Caco-2 (cell line): ENCODE measurements at regions not wholly inside any gene's neighbourhood (a gene's known extent, or its start where the extent isn't known, plus 50 kb on each side); places are given as distances from the start of the nearest gene placed in this dataset.

Source experiments
- BruUV-seq: library from RNA; stranded (reverse); fragments of 400-500 nt; replicated peaks from 2 replicates; lab custom pipeline; 2021; lab: Mats Ljungman, UMichigan
- CTCF ChIA-PET: fragments of 300-600 bp; sonication (Branson Sonifier 250); formaldehyde crosslinking; loops from one replicate; lab custom pipeline; 2022; ENCODE audit warnings: antibody characterized with exemption; lab: Charles Lee
- POLR2A ChIA-PET: fragments of 300-600 bp; sonication (Branson Sonifier 250); formaldehyde crosslinking; loops from one replicate; lab custom pipeline; 2022; ENCODE audit warnings: antibody characterized with exemption; lab: Charles Lee
- DNase-seq, 2 experiments: peaks; one replicate each; pipeline versions ENCODE4 v3.0.0 to v3.0.0-alpha.2; 2020 to 2022
- H3K27me3 ChIP-seq: replicated peaks from 2 replicates; pipeline ENCODE4 v1.6.0; 2011; ENCODE audit warnings: low read length; ENCODE audit not compliant: control insufficient read depth, insufficient read depth
- H3K36me3 ChIP-seq: 2 replicates; pipeline ENCODE4 v1.5.1; 2011; ENCODE audit warnings: low read length; ENCODE audit not compliant: control insufficient read depth, insufficient read depth
- H3K4me1 ChIP-seq: fragments of 250-450 bp; sonication (Bioruptor Pico); 2 replicates; pipeline ENCODE4 v1.5.1; 2020; ENCODE audit warnings: mild to moderate bottlenecking
- H3K4me3 ChIP-seq: 2 replicates; pipeline ENCODE4 v1.5.1; 2011; ENCODE audit warnings: low read depth, mild to moderate bottlenecking, control low read depth, low read length
- H3K9me3 ChIP-seq: fragments of 250-450 bp; sonication (Bioruptor Pico); 2 replicates; pipeline ENCODE4 v1.5.1; 2020; ENCODE audit warnings: mild to moderate bottlenecking, moderate library complexity
- H3K27ac Mint-ChIP-seq: one replicate; pipeline ENCODE4 v1.8.0; 2022; ENCODE audit warnings: mixed read lengths; ENCODE audit not compliant: unreplicated experiment
- H3K27me3 Mint-ChIP-seq: one replicate; pipeline ENCODE4 v1.8.0; 2022; ENCODE audit warnings: mixed read lengths; ENCODE audit not compliant: insufficient read depth, unreplicated experiment
- H3K36me3 Mint-ChIP-seq: one replicate; pipeline ENCODE4 v1.8.0; 2022; ENCODE audit warnings: mild to moderate bottlenecking, mixed read lengths; ENCODE audit not compliant: insufficient read depth, unreplicated experiment
- H3K4me1 Mint-ChIP-seq: one replicate; pipeline ENCODE4 v1.8.0; 2022; ENCODE audit warnings: low read depth, mixed read lengths; ENCODE audit not compliant: unreplicated experiment
- H3K4me3 Mint-ChIP-seq: one replicate; pipeline ENCODE4 v1.8.0; 2022; ENCODE audit warnings: mild to moderate bottlenecking, moderate library complexity, mixed read lengths; ENCODE audit not compliant: unreplicated experiment
- H3K9me3 Mint-ChIP-seq: one replicate; pipeline ENCODE4 v1.8.0; 2022; ENCODE audit warnings: mixed read lengths; ENCODE audit not compliant: unreplicated experiment
- intact Hi-C: fragments of 100-400 bp; cut with micrococcal nuclease; formaldehyde crosslinking; loops from one replicate; pipeline ENCODE4 v1.10.0; 2022; ENCODE audit not compliant: unreplicated experiment
- TF ChIP-seq, protein P1 (sequence below), 2 experiments: fragments of 200-600 bp in 1 of 2; IDR thresholded peaks; 1 replicate in 1 of 2; 2 replicates in 1 of 2; pipeline versions ENCODE4 v1.5.1 to v1.8.0; 2011 to 2022; ENCODE audit warnings: antibody characterized with exemption in 1 of 2, control low read depth in 1 of 2, inconsistent platforms in 1 of 2, low read depth in 1 of 2, low read length in 1 of 2, mild to moderate bottlenecking in 1 of 2, moderate library complexity in 1 of 2; ENCODE audit not compliant: insufficient read depth in 1 of 2, severe bottlenecking in 1 of 2, unreplicated experiment in 1 of 2

DNA sequence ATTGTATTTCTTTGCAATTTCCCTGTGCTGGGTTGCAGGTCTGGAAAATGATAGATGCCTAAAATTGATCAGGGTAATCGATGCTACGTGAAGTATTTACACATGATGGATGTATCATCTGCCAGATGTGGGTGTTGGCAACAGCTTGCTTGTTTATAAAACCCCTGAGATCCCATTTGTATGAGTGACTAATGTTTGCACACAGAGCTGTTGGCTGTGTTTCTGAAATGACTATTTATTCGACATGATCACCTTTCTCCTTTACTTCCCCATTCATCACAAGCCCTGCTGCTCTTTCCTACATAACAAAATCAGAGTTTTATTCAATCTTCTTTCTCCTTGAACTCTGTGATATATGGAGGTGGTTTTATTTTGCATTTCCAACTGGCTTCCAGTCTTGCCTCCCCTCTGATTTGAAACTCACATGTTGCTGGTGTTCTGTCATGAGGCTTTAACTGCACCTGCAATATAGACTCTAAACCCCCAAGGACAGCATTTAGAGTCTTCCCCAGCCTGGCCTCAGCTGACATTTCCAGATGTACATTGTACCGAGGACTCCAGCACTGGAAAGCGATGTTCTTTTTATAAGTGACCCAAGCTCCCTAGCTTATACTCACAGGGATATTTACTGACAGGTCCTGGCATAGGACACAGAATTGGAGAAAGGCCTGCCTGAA, 50.7 kb upstream of the SHB start:
- H3K4me3 Mint-ChIP-seq: no peak overlapping the region
- DNase-seq: no peak
- ChIA-PET CTCF (no interaction called here), POLR2A (no interaction called here)
- H3K36me3 ChIP-seq: no peaks in the 10 kb centered on the region
- no peaks in the 10 kb centered on the region for H3K9me3 ChIP-seq
- H3K4me1 Mint-ChIP-seq: no peaks in the 10 kb centered on the region
- H3K4me3 ChIP-seq: no peak overlapping the region
- H3K9me3 Mint-ChIP-seq: no peaks in the 10 kb centered on the region
- intact Hi-C loops: no loop called here
- no peaks in the 10 kb centered on the region for H3K27me3 ChIP-seq
- no peaks in the 10 kb centered on the region for H3K4me1 ChIP-seq
- peaks cover 4% of the 10 kb centered on the region for H3K27me3 Mint-ChIP-seq
- TF ChIP-seq, protein P1, sequence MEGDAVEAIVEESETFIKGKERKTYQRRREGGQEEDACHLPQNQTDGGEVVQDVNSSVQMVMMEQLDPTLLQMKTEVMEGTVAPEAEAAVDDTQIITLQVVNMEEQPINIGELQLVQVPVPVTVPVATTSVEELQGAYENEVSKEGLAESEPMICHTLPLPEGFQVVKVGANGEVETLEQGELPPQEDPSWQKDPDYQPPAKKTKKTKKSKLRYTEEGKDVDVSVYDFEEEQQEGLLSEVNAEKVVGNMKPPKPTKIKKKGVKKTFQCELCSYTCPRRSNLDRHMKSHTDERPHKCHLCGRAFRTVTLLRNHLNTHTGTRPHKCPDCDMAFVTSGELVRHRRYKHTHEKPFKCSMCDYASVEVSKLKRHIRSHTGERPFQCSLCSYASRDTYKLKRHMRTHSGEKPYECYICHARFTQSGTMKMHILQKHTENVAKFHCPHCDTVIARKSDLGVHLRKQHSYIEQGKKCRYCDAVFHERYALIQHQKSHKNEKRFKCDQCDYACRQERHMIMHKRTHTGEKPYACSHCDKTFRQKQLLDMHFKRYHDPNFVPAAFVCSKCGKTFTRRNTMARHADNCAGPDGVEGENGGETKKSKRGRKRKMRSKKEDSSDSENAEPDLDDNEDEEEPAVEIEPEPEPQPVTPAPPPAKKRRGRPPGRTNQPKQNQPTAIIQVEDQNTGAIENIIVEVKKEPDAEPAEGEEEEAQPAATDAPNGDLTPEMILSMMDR (IDR thresholded peaks at IDR 0.05; ENCODE audit: insufficient read depth in 1 of 2, low read depth in 1 of 2, low read length in 1 of 2, severe bottlenecking in 1 of 2, unreplicated experiment in 1 of 2): no peak
- no TSS peak for BruUV-seq
- H3K27ac Mint-ChIP-seq: no peak overlapping the region
- H3K36me3 Mint-ChIP-seq: no peaks in the 10 kb centered on the region

DNA sequence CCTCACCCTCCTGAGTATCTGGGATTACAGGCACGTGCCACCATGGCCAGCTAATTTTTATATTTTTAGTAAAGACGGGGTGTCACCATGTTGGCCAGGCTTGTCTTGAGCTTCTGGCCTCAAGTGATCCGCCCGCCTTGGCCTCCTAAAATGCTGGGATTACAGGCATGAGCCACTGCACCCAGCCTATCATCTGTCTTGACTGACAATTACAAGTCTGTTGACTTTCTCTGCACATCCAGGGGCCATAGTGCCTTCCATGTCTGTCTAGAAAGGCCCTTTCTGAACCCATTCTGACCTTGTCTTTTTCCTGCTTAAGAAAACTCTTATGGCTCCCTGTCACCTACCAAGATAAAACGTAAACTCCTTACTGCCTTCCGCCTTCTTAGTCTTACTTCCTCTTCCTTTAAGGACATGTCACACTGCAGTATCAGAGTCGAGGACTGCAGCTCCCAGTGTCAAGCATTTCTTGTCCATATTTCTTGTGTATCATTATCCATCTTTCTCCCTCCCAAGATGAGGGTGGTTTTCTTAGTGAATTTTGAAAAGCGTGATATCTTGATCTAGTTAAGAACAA, 49.9 kb upstream of the SHB start:
- H3K27me3 Mint-ChIP-seq: peaks cover 2% of the 10 kb centered on the region
- no peaks in the 10 kb centered on the region for H3K36me3 Mint-ChIP-seq
- no peaks in the 10 kb centered on the region for H3K9me3 ChIP-seq
- intact Hi-C loops: no loop called here
- no peaks in the 10 kb centered on the region for H3K9me3 Mint-ChIP-seq
- no peak overlapping the region for H3K27ac Mint-ChIP-seq
- DNase-seq: no peak
- H3K4me1 Mint-ChIP-seq: no peaks in the 10 kb centered on the region
- H3K4me3 ChIP-seq: no peak overlapping the region
- H3K4me3 Mint-ChIP-seq: no peak overlapping the region
- ChIA-PET CTCF (no interaction called here), POLR2A (no interaction called here)
- TF ChIP-seq, protein P1 (IDR thresholded peaks at IDR 0.05; ENCODE audit: insufficient read depth in 1 of 2, low read depth in 1 of 2, low read length in 1 of 2, severe bottlenecking in 1 of 2, unreplicated experiment in 1 of 2): no peak
- no peaks in the 10 kb centered on the region for H3K27me3 ChIP-seq
- no peaks in the 10 kb centered on the region for H3K4me1 ChIP-seq
- H3K36me3 ChIP-seq: no peaks in the 10 kb centered on the region
- BruUV-seq: no TSS peak
